Fibroblast of lung (primary cell): ENCODE measurements at regions not wholly inside any gene's neighbourhood (a gene's known extent, or its start where the extent isn't known, plus 50 kb on each side); places are given as distances from the start of the nearest gene placed in this dataset.

Experiments used
- DNase-seq, 2 donors: peaks; one replicate each; pipeline versions ENCODE4 v3.0.0 to v3.0.0-alpha.2; 2010; ENCODE audit warnings: low read depth in 2 of 2
- H2AFZ ChIP-seq: 2 replicates; pipeline ENCODE4 v1.5.1; 2012; ENCODE audit warnings: low read length, control low read depth, inconsistent platforms
- H3K27ac ChIP-seq: 2 replicates; pipeline ENCODE4 v1.5.1; 2011; ENCODE audit warnings: low read length, control low read depth; ENCODE audit not compliant: insufficient read depth
- H3K27me3 ChIP-seq: 2 replicates; pipeline ENCODE4 v1.5.1; 2011; ENCODE audit warnings: mild to moderate bottlenecking, low read length; ENCODE audit not compliant: control insufficient read depth, insufficient read depth
- H3K36me3 ChIP-seq: 2 replicates; pipeline ENCODE4 v1.5.1; 2011; ENCODE audit warnings: low read length; ENCODE audit not compliant: control insufficient read depth, insufficient read depth
- H3K4me1 ChIP-seq: 2 replicates; pipeline ENCODE4 v1.5.1; 2011; ENCODE audit warnings: low read length; ENCODE audit not compliant: control insufficient read depth, insufficient read depth; ENCODE audit errors: extremely low read depth
- H3K4me2 ChIP-seq: 2 replicates; pipeline ENCODE4 v1.5.1; 2011; ENCODE audit warnings: low read length, control low read depth; ENCODE audit not compliant: insufficient read depth; ENCODE audit errors: extremely low read depth
- H3K4me3 ChIP-seq, 4 experiments: fragments of 200-600 bp in 1 of 4; sonication (generic) in 1 of 4; replicated peaks in 1 of 4; 2 replicates each; pipeline ENCODE4 v1.5.1; 2011 to 2016; ENCODE audit warnings: low read length in 4 of 4, low read depth in 3 of 4, mild to moderate bottlenecking in 3 of 4, control low read depth in 2 of 4, inconsistent platforms in 1 of 4, mixed read lengths in 1 of 4; ENCODE audit not compliant: insufficient read depth in 1 of 4; ENCODE audit errors: control extremely low read depth in 1 of 4
- H3K79me2 ChIP-seq: 2 replicates; pipeline ENCODE4 v1.5.1; 2012; ENCODE audit warnings: mild to moderate bottlenecking, low read length, inconsistent platforms; ENCODE audit not compliant: control insufficient read depth, insufficient read depth
- H3K9ac ChIP-seq: 2 replicates; pipeline ENCODE4 v1.5.1; 2011; ENCODE audit warnings: mild to moderate bottlenecking, low read length, control low read depth; ENCODE audit not compliant: insufficient read depth
- H3K9me3 ChIP-seq: 2 replicates; pipeline ENCODE4 v1.5.1; 2012; ENCODE audit warnings: low read depth, low read length; ENCODE audit not compliant: control insufficient read depth, insufficient read depth
- H4K20me1 ChIP-seq: 2 replicates; pipeline ENCODE4 v1.5.1; 2011; ENCODE audit warnings: low read length; ENCODE audit not compliant: control insufficient read depth, insufficient read depth; ENCODE audit errors: extremely low read depth
- EZH2 ChIP-seq: IDR thresholded peaks from 2 replicates; pipeline ENCODE4 v1.5.1; 2012; ENCODE audit warnings: low read length, control low read depth, mild to moderate bottlenecking; ENCODE audit errors: missing control alignments
- TF ChIP-seq, protein P1 (sequence below), 2 donors: IDR thresholded peaks in 1 of 2; conservative IDR thresholded peaks in 1 of 2; 1 replicate in 1 of 2; 2 replicates in 1 of 2; pipeline ENCODE4 v1.5.1; 2011 to 2012; ENCODE audit warnings: low read length in 2 of 2, control low read depth in 1 of 2, inconsistent platforms in 1 of 2, low read depth in 1 of 2, mild to moderate bottlenecking in 1 of 2

GRCh38 chr1:234776876-234777855 is 167.2 kb upstream of the IRF2BP2 start:
- no peak for DNase-seq
- no peak overlapping the region for H3K27ac ChIP-seq
- no peaks in the 10 kb centered on the region for H3K36me3 ChIP-seq
- no peaks in the 10 kb centered on the region for H3K79me2 ChIP-seq
- no peak overlapping the region for H2AFZ ChIP-seq
- no peak overlapping the region for H3K4me3 ChIP-seq
- peaks cover 3% of the 10 kb centered on the region for H3K4me1 ChIP-seq
- no peak overlapping the region for H3K9ac ChIP-seq
- H3K27me3 ChIP-seq = peaks cover 5% of the 10 kb centered on the region
- H3K9me3 ChIP-seq = no peaks in the 10 kb centered on the region
- TF ChIP-seq, protein P1, sequence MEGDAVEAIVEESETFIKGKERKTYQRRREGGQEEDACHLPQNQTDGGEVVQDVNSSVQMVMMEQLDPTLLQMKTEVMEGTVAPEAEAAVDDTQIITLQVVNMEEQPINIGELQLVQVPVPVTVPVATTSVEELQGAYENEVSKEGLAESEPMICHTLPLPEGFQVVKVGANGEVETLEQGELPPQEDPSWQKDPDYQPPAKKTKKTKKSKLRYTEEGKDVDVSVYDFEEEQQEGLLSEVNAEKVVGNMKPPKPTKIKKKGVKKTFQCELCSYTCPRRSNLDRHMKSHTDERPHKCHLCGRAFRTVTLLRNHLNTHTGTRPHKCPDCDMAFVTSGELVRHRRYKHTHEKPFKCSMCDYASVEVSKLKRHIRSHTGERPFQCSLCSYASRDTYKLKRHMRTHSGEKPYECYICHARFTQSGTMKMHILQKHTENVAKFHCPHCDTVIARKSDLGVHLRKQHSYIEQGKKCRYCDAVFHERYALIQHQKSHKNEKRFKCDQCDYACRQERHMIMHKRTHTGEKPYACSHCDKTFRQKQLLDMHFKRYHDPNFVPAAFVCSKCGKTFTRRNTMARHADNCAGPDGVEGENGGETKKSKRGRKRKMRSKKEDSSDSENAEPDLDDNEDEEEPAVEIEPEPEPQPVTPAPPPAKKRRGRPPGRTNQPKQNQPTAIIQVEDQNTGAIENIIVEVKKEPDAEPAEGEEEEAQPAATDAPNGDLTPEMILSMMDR (conservative IDR thresholded peaks at IDR 0.05 in 1 of 2, IDR thresholded peaks at IDR 0.05 in 1 of 2; ENCODE audit: low read depth in 1 of 2, low read length in 2 of 2) = peak in 1 of 2 donors; percentile 3
- no peak for TF ChIP-seq EZH2
- no peaks in the 10 kb centered on the region for H4K20me1 ChIP-seq
- H3K4me2 ChIP-seq = no peak overlapping the region

- no peak overlapping the region for H3K27ac ChIP-seq
- no peak overlapping the region for H3K4me3 ChIP-seq
- H3K79me2 ChIP-seq = no peaks in the 10 kb centered on the region
- no peak overlapping the region for H2AFZ ChIP-seq
- DNase-seq = no peak
- no peak overlapping the region for H3K9ac ChIP-seq
- peaks cover 5% of the 10 kb centered on the region for H3K27me3 ChIP-seq
- H3K4me1 ChIP-seq = peaks cover 6% of the 10 kb centered on the region
- H4K20me1 ChIP-seq = no peaks in the 10 kb centered on the region
- H3K9me3 ChIP-seq = no peaks in the 10 kb centered on the region
- no peaks in the 10 kb centered on the region for H3K36me3 ChIP-seq
- H3K4me2 ChIP-seq = no peak overlapping the region
- TF ChIP-seq, protein P1 (conservative IDR thresholded peaks at IDR 0.05 in 1 of 2, IDR thresholded peaks at IDR 0.05 in 1 of 2; ENCODE audit: low read depth in 1 of 2, low read length in 2 of 2) = no peak
- TF ChIP-seq EZH2 = no peak
These were observed 166.4 kb upstream of the IRF2BP2 start for GRCh38 chr1:234776256-234776875.

DNA sequence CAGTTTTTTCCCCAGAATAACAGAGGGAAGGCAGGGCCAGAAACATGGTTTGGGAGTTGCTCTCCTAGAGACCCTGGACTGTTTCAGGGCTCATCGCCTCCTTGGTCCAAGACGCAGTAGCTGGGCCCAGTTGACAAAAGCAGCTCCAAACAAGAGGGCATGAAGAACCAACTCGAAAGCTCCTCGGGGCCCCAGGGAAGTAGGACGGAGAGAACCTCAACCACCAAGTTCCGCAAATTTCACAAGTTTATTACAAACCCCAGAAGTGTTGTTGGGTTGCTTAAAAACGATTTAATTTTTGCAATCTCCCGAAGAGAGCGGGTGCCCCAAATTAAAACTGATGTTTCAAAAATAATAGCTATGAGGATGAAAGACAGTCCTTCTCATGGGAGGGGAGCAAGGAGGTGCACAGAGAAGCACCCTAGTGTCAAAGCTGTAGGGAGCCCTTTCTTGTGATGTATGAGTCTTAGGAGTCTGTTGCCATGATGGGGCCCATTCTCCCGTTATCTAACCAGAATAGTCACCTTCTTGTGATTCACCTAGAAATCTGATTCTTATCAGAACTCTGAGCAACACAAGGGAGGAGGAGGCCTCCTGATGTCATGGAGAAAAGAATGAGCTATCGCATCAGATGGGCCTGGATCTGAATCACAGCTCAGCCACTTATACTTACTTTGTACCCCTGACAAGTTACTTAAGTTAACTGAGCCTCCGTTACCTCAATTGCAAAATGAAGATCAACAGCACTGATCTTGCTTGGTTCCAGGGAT is 165.7 kb upstream of the IRF2BP2 start:
- H3K36me3 ChIP-seq = no peaks in the 10 kb centered on the region
- no peak overlapping the region for H3K4me3 ChIP-seq
- H3K4me2 ChIP-seq = no peak overlapping the region
- no peak overlapping the region for H3K27ac ChIP-seq
- DNase-seq = peak in 1 of 2 donors; percentile 43
- no peak overlapping the region for H2AFZ ChIP-seq
- H3K4me1 ChIP-seq = peaks cover 6% of the 10 kb centered on the region
- H4K20me1 ChIP-seq = no peaks in the 10 kb centered on the region
- no peak overlapping the region for H3K9ac ChIP-seq
- H3K9me3 ChIP-seq = no peaks in the 10 kb centered on the region
- H3K27me3 ChIP-seq = peaks cover 5% of the 10 kb centered on the region
- no peaks in the 10 kb centered on the region for H3K79me2 ChIP-seq
- TF ChIP-seq, protein P1 (conservative IDR thresholded peaks at IDR 0.05 in 1 of 2, IDR thresholded peaks at IDR 0.05 in 1 of 2; ENCODE audit: low read depth in 1 of 2, low read length in 2 of 2) = no peak
- no peak for TF ChIP-seq EZH2
